SK-N-SH (cell line): ENCODE measurements at regions not wholly inside any gene's neighbourhood (a gene's known extent, or its start where the extent isn't known, plus 50 kb on each side); places are given as distances from the start of the nearest gene placed in this dataset.

Experiments
- CTCF ChIA-PET: fragments of 300-600, 350-600 bp; formaldehyde crosslinking; extraction: SDS; loops from one replicate; lab custom pipeline; 2021; lab: Yijun Ruan, JAX
- POLR2A ChIA-PET: fragments of 350-600 bp; sonication (Branson Sonifier 250); formaldehyde crosslinking; extraction: SDS; loops from one replicate; lab custom pipeline; 2020; ENCODE audit warnings: antibody characterized with exemption, inconsistent platforms; lab: Yijun Ruan, JAX
- DNase-seq: peaks from one replicate; pipeline ENCODE4 v3.0.0; 2012
- H2AFZ ChIP-seq: fragments of 200-600 bp; sonication (generic); 2 replicates; pipeline ENCODE4 v1.8.1; 2016; ENCODE audit warnings: antibody characterized with exemption, mild to moderate bottlenecking, low read depth
- H3F3A ChIP-seq: fragments of 200-600 bp; sonication (generic); replicated peaks from 2 replicates; pipeline ENCODE3; 2016; ENCODE audit warnings: antibody characterized with exemption, mild to moderate bottlenecking; ENCODE audit not compliant: insufficient read depth
- H3K27ac ChIP-seq, 2 experiments: fragments of 200-500 bp in 1 of 2; fragments of 200-600 bp in 1 of 2; sonication (Bioruptor generic) in 1 of 2; sonication (generic), shearing (Covaris generic) in 1 of 2; 2 replicates each; pipeline versions ENCODE4 v1.5.1 to v1.6.1; 2014 to 2016; ENCODE audit warnings: low read depth in 2 of 2, inconsistent platforms in 1 of 2, low read length in 1 of 2, mild to moderate bottlenecking in 1 of 2, mixed read lengths in 1 of 2
- H3K27me3 ChIP-seq: fragments of 200-600 bp; sonication (generic), shearing (Covaris generic); 2 replicates; pipeline ENCODE4 v1.6.1; 2016; ENCODE audit warnings: mixed run types; ENCODE audit not compliant: insufficient read depth
- H3K36me3 ChIP-seq, 2 experiments: fragments of 200-500 bp in 1 of 2; fragments of 200-600 bp in 1 of 2; sonication (Bioruptor generic) in 1 of 2; sonication (generic) in 1 of 2; replicated peaks in 1 of 2; 2 replicates each; pipeline versions ENCODE3 to v1.5.1; 2014 to 2016; ENCODE audit warnings: low read length in 1 of 2, mild to moderate bottlenecking in 1 of 2; ENCODE audit not compliant: insufficient read depth in 2 of 2, control insufficient read depth in 1 of 2
- H3K4me1 ChIP-seq, 2 experiments: fragments of 200-500 bp in 1 of 2; fragments of 200-600 bp in 1 of 2; sonication (Bioruptor generic) in 1 of 2; sonication (generic), shearing (Covaris generic) in 1 of 2; 2 replicates each; pipeline versions ENCODE4 v1.5.1 to v1.6.1; 2014 to 2016; ENCODE audit warnings: low read depth in 1 of 2, low read length in 1 of 2, mixed run types in 1 of 2; ENCODE audit not compliant: insufficient read depth in 2 of 2, control insufficient read depth in 1 of 2
- H3K4me2 ChIP-seq: fragments of 200-600 bp; sonication (generic), shearing (Covaris generic); 2 replicates; pipeline ENCODE4 v1.6.1; 2017; ENCODE audit warnings: mixed run types
- H3K4me3 ChIP-seq, 2 experiments: fragments of 200-500 bp in 1 of 2; fragments of 200-600 bp in 1 of 2; sonication (Bioruptor generic) in 1 of 2; sonication (generic), shearing (Covaris generic) in 1 of 2; 2 replicates each; pipeline versions ENCODE4 v1.5.1 to v1.8.1; 2014 to 2016; ENCODE audit warnings: low read depth in 2 of 2, inconsistent platforms in 1 of 2, low read length in 1 of 2, mild to moderate bottlenecking in 1 of 2, mixed read lengths in 1 of 2, moderate library complexity in 1 of 2
- H3K79me2 ChIP-seq: fragments of 200-600 bp; sonication (generic); 2 replicates; pipeline ENCODE4 v1.8.1; 2017; ENCODE audit warnings: mild to moderate bottlenecking; ENCODE audit not compliant: insufficient read depth
- H3K9ac ChIP-seq: fragments of 200-600 bp; sonication (generic); 2 replicates; pipeline ENCODE4 v1.6.1; 2017; ENCODE audit warnings: mixed run types
- H3K9me2 ChIP-seq: fragments of 200-600 bp; sonication (generic); 2 replicates; pipeline ENCODE4 v1.6.1; 2017; ENCODE audit warnings: mixed run types
- H3K9me3 ChIP-seq: fragments of 200-600 bp; sonication (generic); 2 replicates; pipeline ENCODE4 v1.6.1; 2017; ENCODE audit warnings: mixed run types, mild to moderate bottlenecking, moderate library complexity
- H4K20me1 ChIP-seq: fragments of 200-600 bp; sonication (generic); 2 replicates; pipeline ENCODE4 v1.6.1; 2017; ENCODE audit warnings: mild to moderate bottlenecking, mixed run types; ENCODE audit not compliant: insufficient read depth
- EZH2phosphoT487 ChIP-seq: fragments of 200-600 bp; sonication (generic); IDR thresholded peaks from 2 replicates; pipeline ENCODE4 v1.6.1; 2017; ENCODE audit warnings: low read depth, mixed run types, mild to moderate bottlenecking, antibody characterized with exemption, moderate library complexity, borderline replicate concordance
- MXI1 ChIP-seq: IDR thresholded peaks from 2 replicates; pipeline ENCODE4 v1.6.1; 2012; ENCODE audit warnings: mild to moderate bottlenecking, low read depth, low read length, improper control_type of control experiment
- NFIC ChIP-seq: IDR thresholded peaks from 2 replicates; pipeline ENCODE4 v1.4.0; 2012; ENCODE audit warnings: borderline replicate concordance
- RCOR1 ChIP-seq: fragments of 150-350 bp; IDR thresholded peaks from 2 replicates; pipeline ENCODE4 v1.6.1; 2017; ENCODE audit warnings: antibody characterized with exemption, low read length
- RXRA ChIP-seq: IDR thresholded peaks from 2 replicates; pipeline ENCODE4 v1.4.0; 2012; ENCODE audit warnings: low read depth, mild to moderate bottlenecking, borderline replicate concordance
- SIN3A ChIP-seq: IDR thresholded peaks from 2 replicates; pipeline ENCODE4 v1.6.1; 2012; ENCODE audit warnings: low read depth, mild to moderate bottlenecking, low read length, moderate library complexity, borderline replicate concordance
- SMC3 ChIP-seq: IDR thresholded peaks from 2 replicates; pipeline ENCODE4 v1.6.1; 2012; ENCODE audit warnings: low read depth, low read length, improper control_type of control experiment
- TEAD4 ChIP-seq: IDR thresholded peaks from 2 replicates; pipeline ENCODE4 v1.4.0; 2012; ENCODE audit warnings: mild to moderate bottlenecking, borderline replicate concordance; ENCODE audit not compliant: insufficient read depth
- WGBS: methylation state at CpG from one replicate; pipeline ENCODE4 v1.1.6; 2017; ENCODE audit warnings: low lambda C conversion rate; 5-methylcytosine and 5-hydroxymethylcytosine counted together
- TF ChIP-seq, protein P1 (sequence below): IDR thresholded peaks from 2 replicates; pipeline ENCODE4 v1.6.1; 2012; ENCODE audit warnings: mild to moderate bottlenecking, low read depth, low read length, moderate library complexity
- TF ChIP-seq, protein P2 (sequence below): fragments of 200-600 bp; sonication (generic); IDR thresholded peaks from 2 replicates; pipeline ENCODE4 v1.6.1; 2017; ENCODE audit warnings: antibody characterized with exemption, mild to moderate bottlenecking, moderate library complexity

DNA sequence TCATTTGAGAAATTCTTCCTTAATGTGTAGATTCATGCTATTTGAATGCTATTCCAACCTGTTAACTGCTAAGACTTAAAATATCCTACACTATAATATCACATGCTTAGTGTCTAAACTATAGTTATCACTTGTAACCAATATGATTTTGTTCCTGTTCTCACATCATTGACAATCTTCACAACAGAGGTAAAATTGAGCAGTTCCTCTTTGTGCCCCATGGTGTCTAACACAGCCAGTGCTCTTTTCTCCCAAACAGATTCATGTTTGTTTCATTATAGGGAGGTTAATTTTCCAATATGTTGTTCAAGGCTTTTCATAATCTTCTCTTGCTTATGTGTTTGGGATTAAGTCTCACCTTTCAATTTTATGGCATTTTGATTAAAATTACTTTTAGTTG lies 591.1 kb downstream of the ZPLD1 start:
- Histone ChIP-seq H3K27ac (no peak overlapping the region), H3K9me3 (no peaks in the 10 kb centered on the region), H2AFZ (no peak overlapping the region), H4K20me1 (no peaks in the 10 kb centered on the region), H3F3A (no peaks in the 10 kb centered on the region), H3K27me3 (no peaks in the 10 kb centered on the region), H3K9me2 (no peaks in the 10 kb centered on the region), H3K4me1 (no peaks in the 10 kb centered on the region; a peak in 1 of 4 replicates), H3K4me3 (no peak overlapping the region), H3K79me2 (no peaks in the 10 kb centered on the region), H3K4me2 (no peak overlapping the region), H3K36me3 (no peaks in the 10 kb centered on the region), H3K9ac (no peak overlapping the region)
- POLR2A ChIA-PET = no interaction called here
- TF ChIP-seq SMC3 (no peak), RCOR1 (no peak), MXI1 (no peak), EZH2phosphoT487 (no peak), NFIC (no peak), SIN3A (no peak)
- TF ChIP-seq, protein P1, sequence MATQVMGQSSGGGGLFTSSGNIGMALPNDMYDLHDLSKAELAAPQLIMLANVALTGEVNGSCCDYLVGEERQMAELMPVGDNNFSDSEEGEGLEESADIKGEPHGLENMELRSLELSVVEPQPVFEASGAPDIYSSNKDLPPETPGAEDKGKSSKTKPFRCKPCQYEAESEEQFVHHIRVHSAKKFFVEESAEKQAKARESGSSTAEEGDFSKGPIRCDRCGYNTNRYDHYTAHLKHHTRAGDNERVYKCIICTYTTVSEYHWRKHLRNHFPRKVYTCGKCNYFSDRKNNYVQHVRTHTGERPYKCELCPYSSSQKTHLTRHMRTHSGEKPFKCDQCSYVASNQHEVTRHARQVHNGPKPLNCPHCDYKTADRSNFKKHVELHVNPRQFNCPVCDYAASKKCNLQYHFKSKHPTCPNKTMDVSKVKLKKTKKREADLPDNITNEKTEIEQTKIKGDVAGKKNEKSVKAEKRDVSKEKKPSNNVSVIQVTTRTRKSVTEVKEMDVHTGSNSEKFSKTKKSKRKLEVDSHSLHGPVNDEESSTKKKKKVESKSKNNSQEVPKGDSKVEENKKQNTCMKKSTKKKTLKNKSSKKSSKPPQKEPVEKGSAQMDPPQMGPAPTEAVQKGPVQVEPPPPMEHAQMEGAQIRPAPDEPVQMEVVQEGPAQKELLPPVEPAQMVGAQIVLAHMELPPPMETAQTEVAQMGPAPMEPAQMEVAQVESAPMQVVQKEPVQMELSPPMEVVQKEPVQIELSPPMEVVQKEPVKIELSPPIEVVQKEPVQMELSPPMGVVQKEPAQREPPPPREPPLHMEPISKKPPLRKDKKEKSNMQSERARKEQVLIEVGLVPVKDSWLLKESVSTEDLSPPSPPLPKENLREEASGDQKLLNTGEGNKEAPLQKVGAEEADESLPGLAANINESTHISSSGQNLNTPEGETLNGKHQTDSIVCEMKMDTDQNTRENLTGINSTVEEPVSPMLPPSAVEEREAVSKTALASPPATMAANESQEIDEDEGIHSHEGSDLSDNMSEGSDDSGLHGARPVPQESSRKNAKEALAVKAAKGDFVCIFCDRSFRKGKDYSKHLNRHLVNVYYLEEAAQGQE = no peak
- DNase-seq = no peak
- CTCF ChIA-PET = no interaction called here

DNA sequence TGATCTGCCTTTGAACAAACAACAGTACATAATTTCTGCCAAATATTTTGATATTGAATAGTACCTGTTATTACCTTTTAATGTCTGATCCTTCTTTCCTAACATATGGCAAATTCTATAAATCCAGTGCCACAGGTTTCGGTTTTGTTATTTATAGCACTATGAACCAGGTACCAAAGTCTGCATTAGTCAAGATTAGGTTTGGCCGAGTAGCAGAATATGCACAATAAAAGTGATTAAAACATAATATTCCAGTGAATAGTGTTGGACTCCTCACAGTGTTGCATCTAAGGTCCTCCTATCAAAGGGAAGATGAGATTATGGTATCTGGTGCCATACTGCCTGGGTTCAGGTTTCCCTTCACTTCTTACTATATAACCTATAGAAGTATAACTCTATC lies 599.0 kb downstream of the ZPLD1 start:
- Histone ChIP-seq H3K27ac (no peak overlapping the region), H3K4me2 (no peak overlapping the region)
- CTCF ChIA-PET = no interaction called here
- TF ChIP-seq, protein P2, sequence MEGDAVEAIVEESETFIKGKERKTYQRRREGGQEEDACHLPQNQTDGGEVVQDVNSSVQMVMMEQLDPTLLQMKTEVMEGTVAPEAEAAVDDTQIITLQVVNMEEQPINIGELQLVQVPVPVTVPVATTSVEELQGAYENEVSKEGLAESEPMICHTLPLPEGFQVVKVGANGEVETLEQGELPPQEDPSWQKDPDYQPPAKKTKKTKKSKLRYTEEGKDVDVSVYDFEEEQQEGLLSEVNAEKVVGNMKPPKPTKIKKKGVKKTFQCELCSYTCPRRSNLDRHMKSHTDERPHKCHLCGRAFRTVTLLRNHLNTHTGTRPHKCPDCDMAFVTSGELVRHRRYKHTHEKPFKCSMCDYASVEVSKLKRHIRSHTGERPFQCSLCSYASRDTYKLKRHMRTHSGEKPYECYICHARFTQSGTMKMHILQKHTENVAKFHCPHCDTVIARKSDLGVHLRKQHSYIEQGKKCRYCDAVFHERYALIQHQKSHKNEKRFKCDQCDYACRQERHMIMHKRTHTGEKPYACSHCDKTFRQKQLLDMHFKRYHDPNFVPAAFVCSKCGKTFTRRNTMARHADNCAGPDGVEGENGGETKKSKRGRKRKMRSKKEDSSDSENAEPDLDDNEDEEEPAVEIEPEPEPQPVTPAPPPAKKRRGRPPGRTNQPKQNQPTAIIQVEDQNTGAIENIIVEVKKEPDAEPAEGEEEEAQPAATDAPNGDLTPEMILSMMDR = no peak
- TF ChIP-seq MXI1 = no peak
- TF ChIP-seq TEAD4 = no peak
- TF ChIP-seq RXRA = no peak
- TF ChIP-seq, all 33 proteins: peak for 0
- Histone ChIP-seq H3K4me3 (no peak overlapping the region), H3K9me3 (no peaks in the 10 kb centered on the region), H3K27me3 (no peaks in the 10 kb centered on the region), H2AFZ (no peak overlapping the region), H4K20me1 (no peaks in the 10 kb centered on the region), H3K36me3 (no peaks in the 10 kb centered on the region), H3K4me1 (no peaks in the 10 kb centered on the region), H3K9ac (no peak overlapping the region), H3K9me2 (no peaks in the 10 kb centered on the region), H3F3A (no peaks in the 10 kb centered on the region), H3K79me2 (no peaks in the 10 kb centered on the region)
- POLR2A ChIA-PET = no interaction called here
- 63% methylated on average over 2 of the region's 2 CpGs for WGBS
- DNase-seq = no peak
